ENCODE measurements at regions not wholly inside any gene's neighbourhood (a gene's known extent, or its start where the extent isn't known, plus 50 kb on each side); places are given as distances from the start of the nearest gene placed in this dataset.

- Histone ChIP-seq H3K4me2 (ENCODE audit: insufficient read depth, low read length) (no peak overlapping the region), H3K27ac (ENCODE audit: extremely low read depth, low read depth, low read length) (no peak overlapping the region), H3K9me3 (replicated peaks; ENCODE audit: control insufficient read depth, insufficient read depth, low read depth, low read length) (no peaks in the 10 kb centered on the region), H3K4me1 (replicated peaks in 1 of 2; ENCODE audit: control insufficient read depth in 2 of 2, insufficient read depth in 2 of 2, low read length in 2 of 2) (no peaks in the 10 kb centered on the region; a peak in 1 of 5 replicates), H4K20me1 (replicated peaks; ENCODE audit: control insufficient read depth, insufficient read depth, low read length) (0 out of 2 replicates have a peak, but pooled peaks cover 5% of the 10 kb centered on the region), H2AFZ (ENCODE audit: low read depth, low read length) (no peak overlapping the region), H3K9me1 (ENCODE audit: control insufficient read depth, insufficient read depth, low read length) (no peaks in the 10 kb centered on the region), H3K36me3 (ENCODE audit: control insufficient read depth, insufficient read depth, low read length) (no peaks in the 10 kb centered on the region), H3K9ac (ENCODE audit: insufficient read depth in 1 of 2, low read depth in 2 of 2, low read length in 2 of 2) (no peak overlapping the region), H3K79me2 (ENCODE audit: control insufficient read depth, insufficient read depth, low read length) (no peaks in the 10 kb centered on the region), H3K27me3 (ENCODE audit: control insufficient read depth in 2 of 2, insufficient read depth in 2 of 2, low read length in 2 of 2) (peaks cover 5 to 33% of the 10 kb centered on the region in 2 experiments; a peak in 2 of 5 replicates), H3K4me3 (no peak overlapping the region)
- CTCF ChIA-PET (ENCODE audit: low intra/inter-chr PET ratio) = interaction anchor here (0.9 kb wide), 1 partner anchor 875 kb away, joined by 5 read pairs; no protein-coding TSS in a partner anchor
- BruUV-seq (replicated peaks) = no TSS peak
- ATAC-seq (no peak), FAIRE-seq (no peak), DNase-seq (ENCODE audit: extremely low read depth in 1 of 4, low spot score in 3 of 4) (no peak)
- WGBS (ENCODE audit: insufficient coverage, low coverage, missing lambda C conversion rate) = 0% methylated on average over 11 of the region's 11 CpGs
- intact Hi-C loops (cut with micrococcal nuclease) = no loop called here
- in situ Hi-C loops (cut with MboI) = no loop called here
- POLR2A ChIA-PET = no interaction called here
- TF ChIP-seq MGA (IDR thresholded peaks at IDR 0.05) = no peak
- no peak for TF ChIP-seq RB1 (IDR thresholded peaks at IDR 0.05; ENCODE audit: low read depth)
- no peak for TF ChIP-seq CHD4 (IDR thresholded peaks at IDR 0.05; ENCODE audit: insufficient read depth, insufficient replicate concordance, low read depth, low read length, poor library complexity, severe bottlenecking)
- TF ChIP-seq RHOXF2B (CRISPR knock-in tag; conservative IDR thresholded peaks at IDR 0.05) = no peak
- no peak for TF ChIP-seq KDM4B (IDR thresholded peaks at IDR 0.05; ENCODE audit: borderline replicate concordance in 2 of 2, low read depth in 1 of 2)
- no peak for TF ChIP-seq ZNF253 (CRISPR knock-in tag; conservative IDR thresholded peaks at IDR 0.05)
- TF ChIP-seq CBFB (CRISPR knock-in tag; IDR thresholded peaks at IDR 0.05) = no peak
- no peak for TF ChIP-seq ZBTB5 (IDR thresholded peaks at IDR 0.05)
- TF ChIP-seq BRF1 (IDR thresholded peaks at IDR 0.05; ENCODE audit: borderline replicate concordance, extremely low read depth, insufficient read length) = no peak
- no peak for TF ChIP-seq PCBP1 (IDR thresholded peaks at IDR 0.05; ENCODE audit: low read depth, low read length, poor library complexity, severe bottlenecking)
These were observed 155.3 kb downstream of the RGS9 start for GRCh38 chr17:65292430-65292829.
